ENCODE measurements at regions not wholly inside any gene's neighbourhood (a gene's known extent, or its start where the extent isn't known, plus 50 kb on each side); places are given as distances from the start of the nearest gene placed in this dataset.
"Not testable (repeated sequence)": the region's sequence is repeated elsewhere in the genome, so short reads cannot be mapped to it uniquely, and the experiment has no call there.

DNA sequence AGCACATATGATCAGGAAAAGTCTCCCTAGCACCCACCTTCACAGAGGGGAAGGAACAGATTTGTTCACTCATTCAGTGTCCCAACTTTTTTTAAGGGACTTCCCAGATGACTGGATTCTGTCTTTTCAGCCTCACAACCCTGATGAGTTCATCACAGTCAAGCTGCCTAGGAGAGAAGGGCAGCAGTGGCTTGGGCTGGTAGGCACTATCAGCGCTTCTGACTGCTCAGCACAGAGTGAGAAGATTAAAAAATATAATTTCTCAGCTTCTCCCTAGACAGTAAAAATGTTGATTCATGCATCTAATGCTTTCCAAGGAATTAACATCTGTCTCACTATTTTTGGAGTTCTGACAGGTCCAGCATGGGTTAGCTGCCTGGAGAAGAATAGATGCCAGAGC lies 328.2 kb downstream of the DTHD1 start:
- ATAC-seq (no peak), DNase-seq (no peak)
- Mint-ChIP-seq H3K27ac (no peak overlapping the region), H3K4me3 (no peak overlapping the region), H3K4me1 (no peaks in the 10 kb centered on the region), H3K27me3 (no peaks in the 10 kb centered on the region), H3K36me3 (ENCODE audit: low read depth) (no peaks in the 10 kb centered on the region), H3K9me3 (ENCODE audit: low read depth) (peaks cover 3% of the 10 kb centered on the region)
- CTCF ChIA-PET, result no interaction called here
- intact Hi-C loops (cut with DNase I, micrococcal nuclease), result no loop called here
- POLR2A ChIA-PET, result no interaction called here

DNA sequence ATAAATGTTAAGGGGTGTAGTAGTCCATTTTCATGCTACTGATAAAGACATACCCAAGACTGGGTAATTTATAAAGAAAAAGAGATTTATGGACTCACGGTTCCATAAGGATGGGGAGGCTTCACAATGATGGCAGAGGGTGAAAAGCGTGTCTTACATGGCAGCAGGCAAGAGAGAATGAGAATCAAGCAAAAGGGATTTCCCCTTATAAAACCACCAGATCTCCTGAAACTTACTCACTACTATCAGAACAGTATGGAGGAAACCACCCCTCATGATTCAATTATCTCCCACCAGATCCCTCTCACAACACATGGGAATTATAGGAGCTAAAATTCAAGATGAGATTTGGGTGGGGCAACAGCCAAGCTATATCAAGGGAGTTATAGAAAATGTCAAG lies 329.2 kb downstream of the DTHD1 start:
- Mint-ChIP-seq H3K4me3 (no peak overlapping the region), H3K27ac (no peak overlapping the region), H3K9me3 (ENCODE audit: low read depth) (peaks cover 3% of the 10 kb centered on the region), H3K27me3 (no peaks in the 10 kb centered on the region), H3K36me3 (ENCODE audit: low read depth) (no peaks in the 10 kb centered on the region), H3K4me1 (no peaks in the 10 kb centered on the region)
- POLR2A ChIA-PET, result no interaction called here
- peak; percentile 57 for ATAC-seq
- CTCF ChIA-PET, result interaction anchor here (1.3 kb wide), 1 partner anchor 20 kb away, joined by 3 read pairs; no protein-coding TSS in a partner anchor
- intact Hi-C loops (cut with DNase I, micrococcal nuclease), result no loop called here
- DNase-seq, result no peak

- H3K27me3 Mint-ChIP-seq; H3K4me1 Mint-ChIP-seq; ATAC-seq; DNase-seq; CTCF ChIA-PET; H3K4me3 Mint-ChIP-seq; H3K9me3 Mint-ChIP-seq (ENCODE audit: low read depth); intact Hi-C loops (cut with DNase I, micrococcal nuclease); H3K27ac Mint-ChIP-seq; H3K36me3 Mint-ChIP-seq (ENCODE audit: low read depth); POLR2A ChIA-PET: not testable (repeated sequence)
Observed at GRCh38 chr4:36613142-36613541, 331.7 kb downstream of the DTHD1 start.

GRCh38 chr4:36614011-36614410 lies 332.6 kb downstream of the DTHD1 start:
- Mint-ChIP-seq H3K27me3 (no peaks in the 10 kb centered on the region), H3K9me3 (ENCODE audit: low read depth) (peaks cover 3% of the 10 kb centered on the region), H3K4me3 (no peak overlapping the region), H3K36me3 (ENCODE audit: low read depth) (no peaks in the 10 kb centered on the region), H3K27ac (no peak overlapping the region), H3K4me1 (no peaks in the 10 kb centered on the region)
- DNase-seq (no peak), ATAC-seq (no peak)
- CTCF ChIA-PET, result no interaction called here
- POLR2A ChIA-PET, result no interaction called here
- intact Hi-C loops (cut with DNase I, micrococcal nuclease), result no loop called here

- Mint-ChIP-seq H3K4me3 (no peak overlapping the region), H3K4me1 (no peaks in the 10 kb centered on the region), H3K36me3 (ENCODE audit: low read depth) (no peaks in the 10 kb centered on the region), H3K9me3 (ENCODE audit: low read depth) (no peaks in the 10 kb centered on the region), H3K27ac (no peak overlapping the region), H3K27me3 (no peaks in the 10 kb centered on the region)
- intact Hi-C loops (cut with DNase I, micrococcal nuclease), result no loop called here
- no peak for DNase-seq
- CTCF ChIA-PET, result no interaction called here
- POLR2A ChIA-PET, result no interaction called here
- no peak for ATAC-seq
Observed at GRCh38 chr4:36618102-36618501, 336.7 kb downstream of the DTHD1 start.

GRCh38 chr4:36624030-36624429 lies 342.6 kb downstream of the DTHD1 start:
- no peaks in the 10 kb centered on the region for H3K4me1 Mint-ChIP-seq
- ATAC-seq, result no peak
- no peaks in the 10 kb centered on the region for H3K36me3 Mint-ChIP-seq (ENCODE audit: low read depth)
- H3K4me3 Mint-ChIP-seq, result no peak overlapping the region
- DNase-seq, result no peak
- no peak overlapping the region for H3K27ac Mint-ChIP-seq
- intact Hi-C loops (cut with DNase I, micrococcal nuclease), result no loop called here
- ChIA-PET POLR2A (no interaction called here), CTCF (no interaction called here)
- no peaks in the 10 kb centered on the region for H3K9me3 Mint-ChIP-seq (ENCODE audit: low read depth)
- no peaks in the 10 kb centered on the region for H3K27me3 Mint-ChIP-seq

DNA sequence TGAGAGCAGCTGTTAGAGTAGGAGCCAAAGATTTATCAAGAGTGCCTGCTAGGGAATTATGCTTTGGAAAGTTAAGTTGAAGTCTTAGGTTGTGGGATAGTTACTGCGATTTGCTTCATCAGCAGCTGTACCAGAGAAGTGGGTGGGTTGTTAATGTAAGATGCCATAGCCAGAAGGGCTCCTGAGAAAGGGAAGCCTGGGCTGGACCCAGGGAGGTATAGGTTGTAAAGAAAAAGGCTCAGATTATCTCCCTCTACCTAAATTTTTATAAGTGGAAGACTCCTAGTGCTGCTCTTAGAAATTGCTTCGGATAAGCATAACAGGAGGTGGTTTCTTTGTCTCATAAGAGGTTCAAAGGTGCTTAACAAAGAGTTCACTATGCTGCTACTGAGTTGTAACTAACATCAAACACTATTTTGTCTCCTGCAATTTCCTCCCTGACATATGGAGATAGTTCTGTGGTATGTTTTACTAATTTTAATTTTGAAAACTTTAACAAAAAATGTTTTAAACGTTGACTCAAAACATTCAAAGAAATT lies 356.9 kb downstream of the DTHD1 start:
- peaks cover 3% of the 10 kb centered on the region for H3K27me3 Mint-ChIP-seq
- H3K4me3 Mint-ChIP-seq, result no peak overlapping the region
- DNase-seq, result no peak
- H3K4me1 Mint-ChIP-seq, result peaks cover 10% of the 10 kb centered on the region
- no peaks in the 10 kb centered on the region for H3K9me3 Mint-ChIP-seq (ENCODE audit: low read depth)
- no peaks in the 10 kb centered on the region for H3K36me3 Mint-ChIP-seq (ENCODE audit: low read depth)
- POLR2A ChIA-PET, result no interaction called here
- ATAC-seq, result no peak
- no peak overlapping the region for H3K27ac Mint-ChIP-seq
- intact Hi-C loops (cut with DNase I, micrococcal nuclease), result no loop called here
- CTCF ChIA-PET, result no interaction called here

GRCh38 chr4:36640876-36641275 lies 359.5 kb downstream of the DTHD1 start:
- POLR2A ChIA-PET, result no interaction called here
- no peak for ATAC-seq
- DNase-seq, result no peak
- Mint-ChIP-seq H3K27me3 (peaks cover 3% of the 10 kb centered on the region), H3K4me1 (peaks cover 10% of the 10 kb centered on the region), H3K27ac (no peak overlapping the region), H3K9me3 (ENCODE audit: low read depth) (no peaks in the 10 kb centered on the region), H3K4me3 (no peak overlapping the region), H3K36me3 (ENCODE audit: low read depth) (no peaks in the 10 kb centered on the region)
- CTCF ChIA-PET, result interaction anchor here (0.8 kb wide), 1 partner anchor 292 kb away, joined by 4 read pairs; no protein-coding TSS in a partner anchor
- intact Hi-C loops (cut with DNase I, micrococcal nuclease), result no loop called here

DNA sequence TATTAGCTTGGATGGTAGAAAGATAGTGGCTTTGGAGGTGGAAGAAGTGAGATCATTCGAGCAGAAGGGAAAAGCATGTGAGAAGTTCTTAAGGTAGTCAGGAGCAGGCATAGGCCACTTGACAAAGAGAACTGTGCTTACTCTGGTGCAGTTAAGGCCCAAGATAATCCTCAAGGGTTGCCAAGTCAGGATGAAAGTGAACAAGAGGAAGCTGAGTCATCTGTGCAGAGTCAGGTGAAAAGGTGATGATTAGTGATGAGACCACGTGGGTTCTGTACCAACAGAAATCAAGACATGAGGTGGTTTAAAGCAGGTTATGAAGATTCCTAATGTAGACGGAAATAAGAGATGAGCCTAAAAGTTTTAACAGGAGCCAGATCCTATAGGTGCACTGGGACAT lies 369.8 kb downstream of the DTHD1 start:
- Mint-ChIP-seq H3K4me3 (no peak overlapping the region), H3K27me3 (no peaks in the 10 kb centered on the region), H3K9me3 (ENCODE audit: low read depth) (no peaks in the 10 kb centered on the region), H3K27ac (no peak overlapping the region), H3K36me3 (ENCODE audit: low read depth) (no peaks in the 10 kb centered on the region), H3K4me1 (peaks cover 8% of the 10 kb centered on the region)
- DNase-seq (peak; percentile 23), ATAC-seq (peak; percentile 96)
- ChIA-PET CTCF (no interaction called here), POLR2A (no interaction called here)
- intact Hi-C loops (cut with DNase I, micrococcal nuclease), result no loop called here

GRCh38 chr4:36652857-36653256 lies 371.4 kb downstream of the DTHD1 start:
- ChIA-PET CTCF (interaction anchor here (1.0 kb wide), 1 partner anchor 17 kb away, joined by 3 read pairs; no protein-coding TSS in a partner anchor), POLR2A (no interaction called here)
- intact Hi-C loops (cut with DNase I, micrococcal nuclease), result no loop called here
- no peak for ATAC-seq
- no peaks in the 10 kb centered on the region for H3K9me3 Mint-ChIP-seq (ENCODE audit: low read depth)
- no peaks in the 10 kb centered on the region for H3K36me3 Mint-ChIP-seq (ENCODE audit: low read depth)
- DNase-seq, result no peak
- no peak overlapping the region for H3K27ac Mint-ChIP-seq
- H3K4me3 Mint-ChIP-seq, result no peak overlapping the region
- no peaks in the 10 kb centered on the region for H3K27me3 Mint-ChIP-seq
- H3K4me1 Mint-ChIP-seq, result peaks cover 8% of the 10 kb centered on the region

DNA sequence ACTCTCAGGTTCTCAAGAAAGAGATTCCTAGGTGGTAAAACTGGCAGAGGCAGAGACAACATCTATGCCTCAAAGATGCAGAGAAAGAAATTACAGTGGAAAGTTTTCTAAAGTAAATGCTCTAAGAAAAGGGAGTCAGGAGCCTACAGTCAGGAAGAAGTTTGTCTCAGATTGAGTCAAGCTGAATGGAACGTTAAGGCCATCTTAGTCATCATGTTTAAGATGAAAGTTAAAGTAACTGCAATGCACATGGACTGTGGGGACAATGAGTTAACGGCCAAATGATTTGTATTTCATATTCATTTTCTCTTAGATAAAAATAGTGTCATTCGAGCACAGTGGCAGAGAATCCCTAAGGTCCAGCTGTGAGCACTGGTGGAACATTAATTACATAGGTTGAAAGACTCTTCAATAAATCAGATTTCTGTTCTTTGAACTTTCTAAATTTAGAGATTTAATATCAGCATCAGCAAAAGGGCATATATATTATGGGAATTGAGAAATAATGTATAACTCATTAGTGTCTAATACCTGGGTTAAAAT lies 384.6 kb downstream of the DTHD1 start:
- intact Hi-C loops (cut with DNase I, micrococcal nuclease), result no loop called here
- Mint-ChIP-seq H3K36me3 (ENCODE audit: low read depth) (no peaks in the 10 kb centered on the region), H3K4me1 (no peaks in the 10 kb centered on the region), H3K27me3 (peaks cover 6% of the 10 kb centered on the region), H3K27ac (no peak overlapping the region), H3K4me3 (no peak overlapping the region), H3K9me3 (ENCODE audit: low read depth) (no peaks in the 10 kb centered on the region)
- POLR2A ChIA-PET, result no interaction called here
- CTCF ChIA-PET, result no interaction called here
- ATAC-seq (no peak), DNase-seq (no peak)

GRCh38 chr4:36675436-36675835 lies 394.0 kb downstream of the DTHD1 start:
- DNase-seq (no peak), ATAC-seq (no peak)
- Mint-ChIP-seq H3K27ac (no peak overlapping the region), H3K9me3 (ENCODE audit: low read depth) (peaks cover 2% of the 10 kb centered on the region), H3K4me1 (no peaks in the 10 kb centered on the region), H3K27me3 (peaks cover 4% of the 10 kb centered on the region), H3K4me3 (no peak overlapping the region), H3K36me3 (ENCODE audit: low read depth) (no peaks in the 10 kb centered on the region)
- intact Hi-C loops (cut with DNase I, micrococcal nuclease), result no loop called here
- POLR2A ChIA-PET, result no interaction called here
- CTCF ChIA-PET, result no interaction called here

Measured in activated CD4-positive, alpha-beta T cell treated with anti-CD3 and anti-CD28 coated beads for 36 hours (primary cell).